Lung (tissue), 11 donors: ENCODE measurements at regions not wholly inside any gene's neighbourhood (a gene's known extent, or its start where the extent isn't known, plus 50 kb on each side); places are given as distances from the start of the nearest gene placed in this dataset.

Experiments
- ATAC-seq: fragments of 200-7000 bp; cut with Tn5 transposase; one replicate; pipeline ENCODE4 v1.9.1; 2020; ENCODE audit warnings: moderate number of reproducible peaks; ENCODE audit not compliant: insufficient read depth, low FRiP score
- DNase-seq, 3 donors: peaks; one replicate each; pipeline ENCODE4 v3.0.0-alpha.2; 2013 to 2017
- H3K27ac ChIP-seq, 2 donors: one replicate each; pipeline ENCODE4 v1.5.1; 2013; ENCODE audit warnings: mild to moderate bottlenecking in 2 of 2, moderate library complexity in 2 of 2, control low read depth in 1 of 2, inconsistent platforms in 1 of 2, low read depth in 1 of 2, low read length in 1 of 2
- H3K27me3 ChIP-seq, 3 donors: one replicate each; pipeline ENCODE4 v1.5.1; 2013; ENCODE audit warnings: low read length in 2 of 3; ENCODE audit not compliant: control insufficient read depth in 3 of 3, insufficient read depth in 3 of 3
- H3K36me3 ChIP-seq, 4 donors: one replicate each; pipeline ENCODE4 v1.5.1; 2013; ENCODE audit warnings: low read length in 4 of 4, mild to moderate bottlenecking in 1 of 4, moderate library complexity in 1 of 4; ENCODE audit not compliant: control insufficient read depth in 4 of 4, insufficient read depth in 4 of 4
- H3K4me1 ChIP-seq, 5 donors: one replicate each; pipeline ENCODE4 v1.5.1; 2013; ENCODE audit warnings: low read length in 5 of 5, mild to moderate bottlenecking in 2 of 5, moderate library complexity in 1 of 5; ENCODE audit not compliant: control insufficient read depth in 5 of 5, insufficient read depth in 5 of 5
- H3K4me3 ChIP-seq: one replicate; pipeline ENCODE4 v1.5.1; 2013; ENCODE audit warnings: mild to moderate bottlenecking, control low read depth, moderate library complexity
- H3K9ac ChIP-seq, 2 donors: one replicate each; pipeline ENCODE4 v1.5.1; 2013; ENCODE audit warnings: low read length in 2 of 2, control low read depth in 1 of 2; ENCODE audit not compliant: insufficient read depth in 1 of 2
- H3K9me3 ChIP-seq, 4 donors: one replicate each; pipeline ENCODE4 v1.5.1; 2013; ENCODE audit warnings: low read length in 3 of 4, mild to moderate bottlenecking in 1 of 4, moderate library complexity in 1 of 4; ENCODE audit not compliant: control insufficient read depth in 4 of 4, insufficient read depth in 3 of 4
- CTCF ChIP-seq: IDR thresholded peaks from 2 replicates; pipeline ENCODE4 v1.5.1; 2012; ENCODE audit warnings: mild to moderate bottlenecking; ENCODE audit errors: control extremely low read depth, extremely low read depth
- WGBS, 2 donors: extraction: QIAGEN DNeasy Blood & Tissue Kit; methylation state at CpG; one replicate each; pipeline ENCODE4 v1.1.7; 2013; 5-methylcytosine and 5-hydroxymethylcytosine counted together
- donor health status: control.
- donor health status: control.
- donor health status: Bipolar disorder and iron deficiency.
- donor health status: healthy.
- donor health status: DM: yes; HTN: yes; CAD: no.

- Histone ChIP-seq H3K9ac (no peak overlapping the region), H3K9me3 (no peaks in the 10 kb centered on the region), H3K27me3 (no peaks in the 10 kb centered on the region), H3K4me3 (no peak overlapping the region), H3K36me3 (no peaks in the 10 kb centered on the region), H3K4me1 (peaks cover 0 to 3% (median 0%) of the 10 kb centered on the region in 5 donors), H3K27ac (no peak overlapping the region)
- ATAC-seq (no peak), DNase-seq (no peak)
- no peak for TF ChIP-seq CTCF
Measured at GRCh38 chr4:14906805-14907204, 95.5 kb upstream of the CPEB2 start.

GRCh38 chr4:14908635-14909034, 93.6 kb upstream of the CPEB2 start:
- TF ChIP-seq CTCF = no peak
- H3K27ac ChIP-seq = no peak overlapping the region
- WGBS, 2 donors = 50 to 72% methylated on average over 3 of the region's 3 CpGs
- H3K9me3 ChIP-seq = no peaks in the 10 kb centered on the region
- DNase-seq (no peak), ATAC-seq (peak; percentile 50)
- H3K4me1 ChIP-seq = peaks cover 0 to 3% (median 0%) of the 10 kb centered on the region in 5 donors
- H3K9ac ChIP-seq = no peak overlapping the region
- no peaks in the 10 kb centered on the region for H3K27me3 ChIP-seq
- no peak overlapping the region for H3K4me3 ChIP-seq
- H3K36me3 ChIP-seq = no peaks in the 10 kb centered on the region

DNA sequence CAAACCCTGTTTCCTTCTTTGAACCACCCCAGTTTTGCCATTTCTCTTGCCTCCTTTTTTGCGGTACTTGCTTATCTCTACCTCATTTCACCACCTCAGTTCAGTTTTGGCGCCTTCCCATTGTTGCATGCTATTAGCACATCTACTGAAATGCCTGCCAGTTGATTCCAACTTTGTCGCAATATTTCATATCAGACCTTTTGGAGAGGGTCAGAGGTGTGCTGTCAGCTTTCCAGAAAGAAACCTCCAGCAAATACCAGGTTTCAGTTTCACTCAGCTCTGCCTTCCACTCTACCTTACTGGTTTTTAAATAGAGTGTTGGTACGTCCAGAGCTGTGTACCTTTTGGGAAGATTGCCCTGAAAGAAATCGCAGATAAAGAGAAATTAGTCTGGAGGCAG, 91.9 kb upstream of the CPEB2 start:
- DNase-seq = no peak
- no peak for TF ChIP-seq CTCF
- no peak overlapping the region for H3K27ac ChIP-seq

GRCh38 chr4:14912426-14912825, 89.9 kb upstream of the CPEB2 start:
- H3K27me3 ChIP-seq = no peaks in the 10 kb centered on the region
- no peaks in the 10 kb centered on the region for H3K36me3 ChIP-seq
- no peak overlapping the region for H3K4me3 ChIP-seq
- peaks cover 2 to 10% (median 5%) of the 10 kb centered on the region in 5 donors for H3K4me1 ChIP-seq
- no peaks in the 10 kb centered on the region for H3K9me3 ChIP-seq
- ATAC-seq (no peak), DNase-seq (no peak)
- no peak for TF ChIP-seq CTCF
- H3K9ac ChIP-seq = no peak overlapping the region
- 68 to 69% methylated on average over 2 of the region's 2 CpGs for WGBS, 2 donors
- H3K27ac ChIP-seq = no peak overlapping the region

More for the DNA sequence above, 91.9 kb upstream of the CPEB2 start:
- Histone ChIP-seq H3K27me3 (no peaks in the 10 kb centered on the region), H3K36me3 (no peaks in the 10 kb centered on the region), H3K4me1 (peaks cover 0 to 3% (median 0%) of the 10 kb centered on the region in 5 donors), H3K9ac (no peak overlapping the region), H3K9me3 (no peaks in the 10 kb centered on the region), H3K4me3 (no peak overlapping the region)
- whole genome bisulfite sequencing, 2 donors = 63 to 65% methylated on average over 5 of the region's 5 CpGs
- ATAC-seq = peak; percentile 82
